HepG2 (cell line): ENCODE measurements at regions not wholly inside any gene's neighbourhood (a gene's known extent, or its start where the extent isn't known, plus 50 kb on each side); places are given as distances from the start of the nearest gene placed in this dataset.
A peak's percentile ranks its signal among the peaks of the same experiment; 100 is the strongest.

Experiments used
- ARID5B ChIP-seq: IDR thresholded peaks from 2 replicates; pipeline ENCODE4 v1.4.0; 2020; ENCODE audit warnings: mild to moderate bottlenecking, missing genetic modification reagents
- CC2D1A ChIP-seq: sonication (generic); formaldehyde crosslinking; IDR thresholded peaks from 2 replicates; pipeline ENCODE4 v1.8.1; 2023; ENCODE audit warnings: mild to moderate bottlenecking, missing genetic modification reagents
- CREM ChIP-seq, 2 experiments: sonication (generic) in 1 of 2; formaldehyde crosslinking in 1 of 2; IDR thresholded peaks; 2 replicates each; pipeline versions ENCODE4 v1.4.0 to v1.6.1; 2016 to 2020; ENCODE audit warnings: antibody characterized with exemption in 1 of 2, mild to moderate bottlenecking in 1 of 2, missing genetic modification reagents in 1 of 2
- DR1 ChIP-seq: sonication (generic); formaldehyde crosslinking; IDR thresholded peaks from 2 replicates; pipeline ENCODE4 v1.8.0; 2021; ENCODE audit warnings: mild to moderate bottlenecking, missing genetic modification reagents, inconsistent platforms
- ERF ChIP-seq: IDR thresholded peaks from 2 replicates; pipeline ENCODE4 v1.6.1; 2018; ENCODE audit warnings: missing biosample characterization, missing genetic modification reagents
- HINFP ChIP-seq: sonication (generic); formaldehyde crosslinking; IDR thresholded peaks from 2 replicates; pipeline ENCODE4 v1.4.0; 2020; ENCODE audit warnings: low read depth, mild to moderate bottlenecking, missing genetic modification reagents
- NCOA2 ChIP-seq: sonication (generic); formaldehyde crosslinking; IDR thresholded peaks from 2 replicates; pipeline ENCODE4 v1.8.0; 2022; ENCODE audit warnings: inconsistent platforms
- NR2F1 ChIP-seq, 2 experiments: fragments of 450-650 bp in 1 of 2; formaldehyde crosslinking in 1 of 2; IDR thresholded peaks; 2 replicates each; pipeline versions ENCODE4 v1.5.0 to v1.6.1; 2016 to 2020; ENCODE audit warnings: mild to moderate bottlenecking in 1 of 2, missing compliant biosample characterization in 1 of 2, missing genetic modification reagents in 1 of 2, moderate library complexity in 1 of 2
- PPARG ChIP-seq: conservative IDR thresholded peaks from 2 replicates; pipeline ENCODE4 v1.6.1; 2016; ENCODE audit warnings: missing biosample characterization, missing genetic modification reagents
- SOX6 ChIP-seq, 2 experiments: fragments of 450-650 bp in 1 of 2; sonication (generic) in 1 of 2; formaldehyde crosslinking in 1 of 2; IDR thresholded peaks; 2 replicates each; pipeline versions ENCODE4 v1.4.0 to v1.6.1; 2017 to 2020; ENCODE audit warnings: antibody characterized with exemption in 1 of 2, mild to moderate bottlenecking in 1 of 2, missing genetic modification reagents in 1 of 2
- SP4 ChIP-seq: sonication (generic); formaldehyde crosslinking; IDR thresholded peaks from 2 replicates; pipeline ENCODE4 v1.8.1; 2023; ENCODE audit warnings: mild to moderate bottlenecking, missing genetic modification reagents
- SRSF9 ChIP-seq: fragments of 200-400 bp; formaldehyde crosslinking; IDR thresholded peaks from 2 replicates; pipeline ENCODE4 v1.6.1; 2018; ENCODE audit warnings: borderline replicate concordance, mild to moderate bottlenecking, low read depth, low read length; ENCODE audit not compliant: insufficient read depth, poor library complexity, severe bottlenecking
- SSRP1 ChIP-seq: IDR thresholded peaks from 2 replicates; pipeline ENCODE4 v1.6.1; 2016; ENCODE audit warnings: control low read depth
- ZKSCAN8 ChIP-seq: IDR thresholded peaks from 2 replicates; pipeline ENCODE4 v1.6.1; 2016; ENCODE audit warnings: borderline replicate concordance, missing genetic modification reagents, missing compliant biosample characterization
- ZNF207 ChIP-seq: fragments of 450-650 bp; IDR thresholded peaks from 2 replicates; pipeline ENCODE4 v1.6.1; 2016; ENCODE audit warnings: antibody characterized with exemption, borderline replicate concordance
- ZNF337 ChIP-seq: sonication (generic); formaldehyde crosslinking; IDR thresholded peaks from 2 replicates; pipeline ENCODE4 v1.5.1; 2020; ENCODE audit warnings: missing genetic modification reagents, low read depth, mild to moderate bottlenecking, borderline replicate concordance
- ZSCAN5A ChIP-seq: sonication (generic); formaldehyde crosslinking; IDR thresholded peaks from 2 replicates; pipeline ENCODE4 v1.8.0; 2022; ENCODE audit warnings: mild to moderate bottlenecking, missing genetic modification reagents, borderline replicate concordance

GRCh38 chr7:130912082-130912861 is 178.3 kb upstream of the KLF14 start (continued):
- peak; percentile 55 for TF ChIP-seq ARID5B (CRISPR knock-in tag)
- TF ChIP-seq SOX6 (IDR thresholded peaks at IDR 0.05), result no peak
- peak; percentile 34; the same call in 1 of the 2 replicates for TF ChIP-seq SOX6 (CRISPR knock-in tag; IDR thresholded peaks at IDR 0.05)
- no peak for TF ChIP-seq ERF
- no peak for TF ChIP-seq CC2D1A (CRISPR knock-in tag)
- TF ChIP-seq PPARG, result 0 out of 2 replicates have a peak, but pooled peaks have one; percentile 11
- no peak for TF ChIP-seq HINFP (CRISPR knock-in tag)
- peak; percentile 33; the same call in 1 of the 2 replicates for TF ChIP-seq NCOA2 (CRISPR knock-in tag)
- no peak for TF ChIP-seq SP4 (CRISPR knock-in tag)
- TF ChIP-seq CREM (IDR thresholded peaks at IDR 0.05), result no peak
- TF ChIP-seq CREM (CRISPR knock-in tag; IDR thresholded peaks at IDR 0.05), result no peak
- TF ChIP-seq SRSF9, result no peak
- TF ChIP-seq ZSCAN5A (CRISPR knock-in tag), result no peak
- no peak for TF ChIP-seq SSRP1 (CRISPR knock-in tag)
- TF ChIP-seq NR2F1 (CRISPR knock-in tag; IDR thresholded peaks at IDR 0.05), result no peak
- TF ChIP-seq ZKSCAN8, result no peak
- no peak for TF ChIP-seq ZNF337
- no peak for TF ChIP-seq DR1 (CRISPR knock-in tag)
- TF ChIP-seq ZNF207, result no peak
